HG03097 (cell line): ENCODE measurements at regions not wholly inside any gene's neighbourhood (a gene's known extent, or its start where the extent isn't known, plus 50 kb on each side); places are given as distances from the start of the nearest gene placed in this dataset.
"Not testable (repeated sequence)": the region's sequence is repeated elsewhere in the genome, so short reads cannot be mapped to it uniquely, and the experiment has no call there.

Source experiments
- ATAC-seq: cut with Tn5 transposase; IDR thresholded peaks from one replicate; pipeline ENCODE4 v1.9.1; 2021; ENCODE audit not compliant: unreplicated experiment, low FRiP score

DNA sequence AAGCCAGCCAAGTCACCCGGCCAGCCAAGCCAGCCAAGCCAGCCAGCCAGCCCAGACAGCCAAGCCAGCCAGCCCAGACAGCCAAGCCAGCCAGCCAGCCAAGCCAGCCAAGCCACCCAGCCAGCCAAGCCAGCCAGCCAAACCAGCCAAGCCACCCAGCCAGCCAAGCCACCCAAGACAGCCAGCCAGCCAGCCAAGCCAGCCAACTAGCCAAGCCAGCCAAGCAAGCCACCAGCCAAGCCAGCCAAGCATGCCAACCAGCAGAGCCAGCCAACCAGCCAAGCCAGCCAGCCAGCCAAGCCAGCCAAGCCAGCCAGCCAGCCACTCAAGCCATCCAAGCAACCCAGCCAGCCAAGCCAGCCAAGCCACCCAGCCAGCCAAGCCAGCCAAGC, 323.1 kb upstream of the PLGLB2 start:
- not testable (repeated sequence) for ATAC-seq

- not testable (repeated sequence) for ATAC-seq
Observed at GRCh38 chr2:87425191-87425590, 322.7 kb upstream of the PLGLB2 start.

- ATAC-seq, result not testable (repeated sequence)
Observed at GRCh38 chr2:87425717-87426116, 322.2 kb upstream of the PLGLB2 start.

DNA sequence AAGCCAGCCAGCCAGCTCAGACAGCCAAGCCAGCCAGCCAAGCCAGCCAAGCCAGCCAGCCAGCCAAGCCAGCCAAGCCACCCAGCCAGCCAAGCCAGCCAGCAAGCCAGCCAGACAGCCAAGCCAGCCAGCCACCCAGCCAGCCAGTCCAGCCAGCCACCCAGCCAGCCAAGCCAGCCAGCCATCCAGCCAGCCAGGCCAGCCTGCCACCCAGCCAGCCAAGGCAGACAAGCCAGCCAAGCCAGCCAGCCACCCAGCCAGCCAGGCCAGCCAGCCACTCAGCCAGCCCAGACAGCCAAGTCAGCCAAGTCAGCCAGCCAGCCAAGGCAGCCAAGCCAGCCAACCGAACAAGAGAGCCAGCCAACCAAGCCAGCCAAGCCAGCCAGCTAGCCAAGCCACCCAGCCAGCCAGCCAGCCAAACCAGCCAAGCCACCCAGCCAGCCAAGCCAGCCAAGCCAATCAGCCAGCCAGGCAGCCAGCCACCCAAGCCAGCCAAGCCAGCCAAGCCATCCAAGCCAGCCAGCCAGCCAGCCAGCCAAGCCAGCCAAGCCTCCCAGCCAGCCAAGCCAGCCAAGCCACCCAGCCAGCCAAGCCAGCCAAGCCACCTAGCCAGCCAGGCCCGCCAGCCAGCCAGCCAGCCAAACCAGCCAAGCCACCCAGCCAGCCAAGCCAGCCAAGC, 319.3 kb upstream of the PLGLB2 start:
- not testable (repeated sequence) for ATAC-seq

DNA sequence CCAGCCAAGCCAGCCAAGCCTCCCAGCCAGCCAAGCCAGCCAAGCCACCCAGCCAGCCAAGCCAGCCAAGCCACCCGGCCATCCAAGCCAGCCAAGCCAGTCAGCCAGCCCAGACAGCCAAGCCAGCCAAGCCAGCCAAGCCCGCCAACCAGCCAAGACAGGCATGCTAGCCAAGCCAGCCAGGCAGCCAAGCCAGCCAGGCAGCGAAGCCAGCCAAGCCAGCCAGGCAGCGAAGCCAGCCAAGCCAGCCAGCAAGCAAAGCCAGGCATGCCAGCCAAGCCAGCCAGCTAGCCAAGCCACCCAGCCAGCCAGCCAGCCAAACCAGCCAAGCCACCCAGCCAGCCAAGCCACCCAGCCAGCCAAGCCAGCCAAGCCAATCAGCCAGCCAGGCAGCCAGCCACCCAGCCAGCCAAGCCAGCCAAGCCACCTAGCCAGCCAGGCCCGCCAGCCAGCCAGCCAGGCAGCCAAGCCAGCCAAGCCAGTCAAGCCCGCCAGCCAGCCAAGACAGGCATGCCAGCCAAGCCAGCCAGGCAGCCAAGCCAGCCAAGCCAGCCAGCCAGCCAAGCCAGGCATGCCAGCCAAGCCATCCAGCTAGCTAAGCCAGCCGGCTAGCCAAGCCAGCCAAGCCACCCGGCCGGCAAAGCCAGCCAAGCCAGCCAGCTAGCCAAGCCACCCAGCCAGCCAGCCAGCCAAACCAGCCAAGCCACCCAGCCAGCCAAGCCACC, 318.5 kb upstream of the PLGLB2 start:
- ATAC-seq, result not testable (repeated sequence)

- not testable (repeated sequence) for ATAC-seq
Observed at GRCh38 chr2:87429931-87430275, 318.0 kb upstream of the PLGLB2 start.

GRCh38 chr2:87431051-87431450, 316.8 kb upstream of the PLGLB2 start:
- not testable (repeated sequence) for ATAC-seq

- not testable (repeated sequence) for ATAC-seq
Observed at GRCh38 chr2:87432711-87433453, 315.0 kb upstream of the PLGLB2 start.

GRCh38 chr2:87436007-87436406, 311.9 kb upstream of the PLGLB2 start:
- ATAC-seq, result not testable (repeated sequence)

DNA sequence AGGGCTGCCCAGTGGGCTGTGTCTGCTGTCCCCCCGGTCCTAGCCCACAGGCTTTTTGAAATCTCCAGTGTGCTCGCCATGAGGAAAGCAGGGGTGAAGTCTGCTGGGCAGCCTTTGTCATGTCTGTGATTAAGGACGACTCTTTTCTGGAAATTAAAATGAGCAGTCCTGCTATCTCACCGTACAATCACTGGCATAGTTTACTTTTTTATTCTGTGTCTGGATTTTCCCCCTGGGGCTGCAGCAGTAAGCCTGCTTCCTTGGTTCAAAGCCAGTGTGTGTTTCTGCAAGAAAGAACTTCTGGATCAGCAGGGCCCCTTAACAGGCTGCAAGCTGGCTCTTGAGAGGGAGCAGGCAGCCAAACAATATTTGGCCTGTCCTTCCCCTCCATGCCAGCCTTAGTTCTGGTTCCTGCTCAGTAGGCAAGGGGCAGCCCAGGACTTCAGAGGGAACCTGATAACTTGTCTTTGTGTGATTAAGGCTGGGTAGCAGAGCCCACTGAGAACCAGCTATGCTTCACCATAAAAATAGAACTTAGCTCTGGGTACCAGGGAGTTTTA, 310.1 kb upstream of the PLGLB2 start:
- ATAC-seq, result not testable (repeated sequence)

DNA sequence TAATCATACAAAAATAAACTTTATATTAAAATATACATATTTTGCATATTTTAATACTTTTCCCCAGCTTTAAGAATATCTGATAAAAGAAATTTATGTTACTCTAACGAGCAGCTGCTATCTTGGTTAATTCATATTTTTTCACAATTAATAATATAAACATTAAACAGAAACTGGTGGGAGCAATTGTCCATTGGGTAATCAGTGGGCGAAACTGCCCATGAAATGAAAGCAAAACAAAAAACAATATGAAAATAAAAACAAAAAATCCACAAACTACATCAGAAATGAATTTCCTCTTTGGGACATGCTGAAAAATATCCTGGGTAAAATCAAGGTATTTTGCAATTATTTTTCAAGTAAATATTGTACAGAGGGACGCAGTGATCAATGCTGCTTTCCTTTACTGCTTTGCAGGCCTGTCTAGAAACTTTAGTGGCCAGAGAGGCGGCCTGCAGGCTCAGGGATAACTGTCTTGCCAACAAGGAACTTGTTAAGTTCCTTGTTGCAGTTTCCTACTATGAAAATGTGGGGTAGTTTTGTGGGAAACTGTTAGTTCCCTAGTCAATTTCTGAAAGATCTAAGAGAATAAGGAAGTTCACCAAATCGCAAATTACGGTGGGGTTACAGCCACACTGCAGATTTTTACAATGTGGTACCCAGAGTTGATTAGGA, 309.0 kb upstream of the PLGLB2 start:
- not testable (repeated sequence) for ATAC-seq

DNA sequence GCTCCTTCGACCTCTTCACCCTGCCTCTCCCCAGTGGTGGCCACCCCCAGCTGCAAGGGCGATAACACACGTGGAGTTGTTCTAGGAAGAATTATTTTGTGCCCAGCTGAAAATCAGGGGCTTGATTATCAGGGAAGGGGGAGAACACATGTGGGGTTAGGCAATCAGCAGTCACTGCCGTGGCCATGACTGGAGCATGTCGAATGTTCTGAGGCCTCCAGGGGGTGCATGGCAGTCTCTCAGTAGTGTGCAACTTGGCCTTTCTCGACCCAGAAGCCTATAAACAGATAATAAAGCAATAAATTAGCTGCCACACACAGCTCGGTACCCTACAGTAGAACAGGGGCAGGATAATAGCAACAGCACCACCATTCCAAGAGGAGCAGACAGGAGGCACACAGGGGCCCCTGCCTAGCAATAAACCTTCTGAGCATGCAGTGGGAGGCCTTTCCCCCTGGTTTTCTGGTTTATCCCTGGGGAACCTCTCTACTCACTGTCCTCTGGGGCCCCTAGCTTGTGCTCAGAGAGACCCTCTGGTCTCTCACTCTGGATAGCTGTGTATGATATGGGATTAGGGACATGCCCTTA, 308.2 kb upstream of the PLGLB2 start:
- not testable (repeated sequence) for ATAC-seq

DNA sequence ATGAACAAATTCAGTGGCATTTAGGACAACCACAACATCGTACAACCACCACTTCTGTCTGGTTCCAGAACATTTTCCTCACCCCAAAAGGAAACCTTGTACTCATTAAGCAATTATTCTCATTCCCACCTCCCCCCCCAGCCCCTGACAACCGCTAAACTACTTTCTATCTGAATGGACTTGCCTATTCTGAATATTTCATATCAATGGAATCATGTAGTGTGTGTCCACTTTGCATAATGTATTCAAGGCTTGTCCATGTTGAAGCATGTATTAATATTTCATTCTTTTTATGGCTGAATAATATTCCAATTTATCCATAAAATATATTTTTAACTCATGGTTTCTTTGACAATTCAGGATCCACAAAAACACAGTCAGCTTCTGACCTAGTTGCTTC, 307.2 kb upstream of the PLGLB2 start:
- not testable (repeated sequence) for ATAC-seq

DNA sequence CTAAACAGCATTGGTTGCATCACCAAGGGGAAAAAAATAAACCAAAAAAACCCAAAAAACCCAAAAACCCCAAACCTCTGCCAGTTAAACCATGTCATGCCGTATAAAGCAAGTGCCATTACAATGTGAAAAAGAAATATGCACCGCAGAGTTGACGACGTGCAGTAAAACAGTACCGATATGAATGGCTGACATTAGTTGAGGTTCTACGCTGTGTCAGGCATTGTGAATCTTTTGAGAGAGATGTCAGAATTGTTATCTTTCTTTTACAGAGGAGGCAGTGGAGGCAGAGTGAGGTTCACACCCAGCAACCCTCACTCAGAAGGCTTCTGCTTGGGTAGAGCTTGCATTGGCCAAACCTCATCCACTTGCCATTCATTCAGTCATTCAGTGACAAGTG, 306.5 kb upstream of the PLGLB2 start:
- not testable (repeated sequence) for ATAC-seq

DNA sequence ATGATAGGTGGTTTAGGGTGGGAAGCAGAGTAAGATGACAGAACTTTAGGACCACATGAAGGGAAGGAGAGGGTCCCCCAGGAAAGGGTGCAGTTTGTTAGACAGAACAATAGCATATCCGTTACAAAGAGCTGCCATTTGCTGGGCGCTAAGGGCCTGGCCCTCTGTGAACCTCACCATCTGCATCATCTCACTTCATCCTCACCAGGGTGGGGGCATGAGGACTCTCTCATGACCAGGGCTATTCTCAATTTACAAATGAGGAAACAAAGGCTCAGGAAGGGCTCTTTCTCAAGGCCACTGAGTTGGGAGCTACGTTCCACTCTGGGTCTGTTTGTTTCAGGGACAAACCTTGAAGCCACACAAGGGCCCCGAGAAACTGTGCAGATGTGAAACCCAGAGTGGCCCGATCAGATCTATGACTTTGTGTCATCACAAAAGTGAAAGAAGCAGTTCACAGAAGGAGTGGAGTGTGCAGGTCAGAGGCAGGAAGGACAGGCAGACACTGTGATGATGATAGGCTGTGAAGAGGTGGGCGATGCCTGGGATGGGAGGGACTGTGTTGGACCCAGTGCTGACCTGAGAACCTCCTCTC, 304.8 kb upstream of the PLGLB2 start:
- ATAC-seq, result peak; percentile 95

- not testable (repeated sequence) for ATAC-seq
Observed at GRCh38 chr2:87444951-87445350, 302.9 kb upstream of the PLGLB2 start.

GRCh38 chr2:87445613-87446312, 302.1 kb upstream of the PLGLB2 start:
- ATAC-seq, result not testable (repeated sequence)

GRCh38 chr2:87446313-87446696, 301.6 kb upstream of the PLGLB2 start:
- not testable (repeated sequence) for ATAC-seq

GRCh38 chr2:87449462-87449980, 298.4 kb upstream of the PLGLB2 start:
- ATAC-seq, result not testable (repeated sequence)
